ENCODE measurements at regions not wholly inside any gene's neighbourhood (a gene's known extent, or its start where the extent isn't known, plus 50 kb on each side); places are given as distances from the start of the nearest gene placed in this dataset.

DNA sequence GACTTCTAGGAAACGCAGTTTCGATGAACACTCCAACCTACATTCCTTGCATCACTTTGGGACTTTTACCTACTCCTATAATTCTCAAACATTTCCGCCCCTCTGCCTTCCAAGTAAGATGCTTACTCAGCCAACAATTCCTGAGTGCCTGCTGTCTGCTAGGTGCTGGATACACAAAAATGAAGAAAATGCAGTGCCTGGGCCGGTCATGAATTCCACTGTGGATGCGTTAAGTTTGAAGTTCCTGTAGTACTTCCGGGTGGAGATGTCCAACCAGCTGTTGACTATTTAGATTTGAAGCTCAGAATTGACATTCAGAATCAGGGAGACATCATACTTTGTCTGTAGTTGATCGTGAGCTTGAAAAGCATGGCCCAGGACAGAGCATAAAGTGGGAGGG lies 89.2 kb downstream of the LYZL1 start:
- TF ChIP-seq GATA2 (IDR thresholded peaks at IDR 0.05; ENCODE audit: low read depth, low read length): no peak
- no peak for TF ChIP-seq GATA3 (IDR thresholded peaks at IDR 0.05; ENCODE audit: low read depth, low read length)

Measured in SH-SY5Y (cell line).